HepG2 (cell line): ENCODE measurements at regions not wholly inside any gene's neighbourhood (a gene's known extent, or its start where the extent isn't known, plus 50 kb on each side); places are given as distances from the start of the nearest gene placed in this dataset.

Source experiments
- ARNT ChIP-seq: fragments of 450-650 bp; IDR thresholded peaks from 2 replicates; pipeline ENCODE4 v1.6.1; 2017
- BRD4 ChIP-seq: sonication (generic); formaldehyde crosslinking; IDR thresholded peaks from 2 replicates; pipeline ENCODE4 v1.4.0; 2020; ENCODE audit warnings: missing genetic modification reagents
- CCDC6 ChIP-seq: sonication (generic); formaldehyde crosslinking; IDR thresholded peaks from 2 replicates; pipeline ENCODE4 v1.8.1; 2022; ENCODE audit warnings: mild to moderate bottlenecking, missing genetic modification reagents, moderate library complexity
- ETV5 ChIP-seq: IDR thresholded peaks from 2 replicates; pipeline ENCODE4 v1.6.1; 2018; ENCODE audit warnings: missing biosample characterization, missing genetic modification reagents, inconsistent platforms, borderline replicate concordance
- MIER3 ChIP-seq: IDR thresholded peaks from 2 replicates; pipeline ENCODE4 v1.6.1; 2016; ENCODE audit warnings: missing compliant biosample characterization, borderline replicate concordance
- NFATC3 ChIP-seq: sonication (generic); formaldehyde crosslinking; IDR thresholded peaks from 2 replicates; pipeline ENCODE4 v1.5.1; 2020; ENCODE audit warnings: mild to moderate bottlenecking, missing genetic modification reagents
- NFYB ChIP-seq: sonication (generic); formaldehyde crosslinking; IDR thresholded peaks from 2 replicates; pipeline ENCODE4 v1.4.0; 2020; ENCODE audit warnings: missing genetic modification reagents
- RNF2 ChIP-seq: fragments of 450-650 bp; conservative IDR thresholded peaks from 2 replicates; pipeline ENCODE4 v1.6.1; 2016; ENCODE audit warnings: low read depth
- TBL1XR1 ChIP-seq: fragments of 150-350 bp; IDR thresholded peaks from 2 replicates; pipeline ENCODE4 v1.6.1; 2014; ENCODE audit warnings: borderline replicate concordance, low read length; ENCODE audit not compliant: partially characterized antibody
- YEATS2 ChIP-seq: sonication (generic); formaldehyde crosslinking; IDR thresholded peaks from 2 replicates; pipeline ENCODE4 v1.4.0; 2020; ENCODE audit warnings: missing genetic modification reagents, borderline replicate concordance
- ZEB1 ChIP-seq: IDR thresholded peaks from 2 replicates; pipeline ENCODE4 v1.6.1; 2012; ENCODE audit warnings: mild to moderate bottlenecking, low read depth, inconsistent platforms; ENCODE audit not compliant: insufficient replicate concordance
- ZMAT3 ChIP-seq: sonication (generic); formaldehyde crosslinking; conservative IDR thresholded peaks from 2 replicates; pipeline ENCODE4 v1.7.0; 2021; ENCODE audit warnings: missing genetic modification reagents
- ZNF101 ChIP-seq: sonication (generic); formaldehyde crosslinking; IDR thresholded peaks from 2 replicates; pipeline ENCODE4 v1.4.0; 2020; ENCODE audit warnings: mild to moderate bottlenecking, low read depth, missing genetic modification reagents, borderline replicate concordance
- ZNF235 ChIP-seq: sonication (generic); formaldehyde crosslinking; IDR thresholded peaks from 2 replicates; pipeline ENCODE4 v1.8.1; 2023; ENCODE audit warnings: mild to moderate bottlenecking, missing genetic modification reagents, borderline replicate concordance
- ZNF329 ChIP-seq: sonication (generic); formaldehyde crosslinking; IDR thresholded peaks from 2 replicates; pipeline ENCODE4 v1.9.0; 2021; ENCODE audit warnings: low read depth, mild to moderate bottlenecking, missing genetic modification reagents
- ZNF556 ChIP-seq: sonication (generic); formaldehyde crosslinking; IDR thresholded peaks from 2 replicates; pipeline ENCODE4 v1.4.0; 2020; ENCODE audit warnings: mild to moderate bottlenecking, missing genetic modification reagents, borderline replicate concordance
- ZNF605 ChIP-seq: sonication (generic); formaldehyde crosslinking; IDR thresholded peaks from 2 replicates; pipeline ENCODE4 v1.8.0; 2022; ENCODE audit warnings: mild to moderate bottlenecking, missing genetic modification reagents
- ZNF780A ChIP-seq: sonication (generic); formaldehyde crosslinking; IDR thresholded peaks from 2 replicates; pipeline ENCODE4 v1.8.0; 2022; ENCODE audit warnings: mild to moderate bottlenecking, missing genetic modification reagents, moderate library complexity
- TF ChIP-seq, protein P1 (sequence below): sonication (generic); formaldehyde crosslinking; IDR thresholded peaks from 2 replicates; pipeline ENCODE4 v1.5.1; 2020; ENCODE audit warnings: mild to moderate bottlenecking, missing genetic modification reagents, borderline replicate concordance
- TF ChIP-seq, protein P2 (sequence below): sonication (generic); formaldehyde crosslinking; IDR thresholded peaks from 2 replicates; pipeline ENCODE4 v1.5.1; 2020; ENCODE audit warnings: mild to moderate bottlenecking, moderate library complexity, missing genetic modification reagents
- TF ChIP-seq, protein P3 (sequence below): sonication (generic); formaldehyde crosslinking; IDR thresholded peaks from 2 replicates; pipeline ENCODE4 v1.4.0; 2020; ENCODE audit warnings: missing genetic modification reagents

DNA sequence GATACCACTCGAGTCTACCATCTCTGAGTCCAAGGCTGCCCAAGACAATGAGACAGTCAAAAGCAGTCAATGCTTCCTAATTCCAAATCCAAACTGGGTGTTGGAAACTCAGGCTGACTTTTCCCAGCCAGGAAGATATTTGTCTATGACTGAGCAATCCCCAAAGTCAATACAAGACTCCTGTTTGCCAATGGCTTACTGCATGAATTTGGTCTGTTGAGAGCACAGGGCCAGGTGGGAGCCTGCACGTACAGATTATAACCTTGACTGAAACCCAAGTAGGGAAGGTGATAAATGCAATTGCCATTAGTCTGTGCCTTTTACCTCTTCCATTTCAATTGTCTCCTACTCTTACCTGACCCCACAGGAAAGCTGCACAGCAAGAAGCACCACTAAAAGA lies 72.6 kb upstream of the PPARGC1A start (continued):
- no peak for TF ChIP-seq ZNF329 (CRISPR knock-in tag)
- no peak for TF ChIP-seq ZNF780A (CRISPR knock-in tag)
- TF ChIP-seq RNF2, result no peak
- TF ChIP-seq ZMAT3 (CRISPR knock-in tag), result no peak
- no peak for TF ChIP-seq NFATC3 (CRISPR knock-in tag)
- no peak for TF ChIP-seq TBL1XR1
- no peak for TF ChIP-seq MIER3
- TF ChIP-seq ARNT, result no peak
- TF ChIP-seq, protein P1, sequence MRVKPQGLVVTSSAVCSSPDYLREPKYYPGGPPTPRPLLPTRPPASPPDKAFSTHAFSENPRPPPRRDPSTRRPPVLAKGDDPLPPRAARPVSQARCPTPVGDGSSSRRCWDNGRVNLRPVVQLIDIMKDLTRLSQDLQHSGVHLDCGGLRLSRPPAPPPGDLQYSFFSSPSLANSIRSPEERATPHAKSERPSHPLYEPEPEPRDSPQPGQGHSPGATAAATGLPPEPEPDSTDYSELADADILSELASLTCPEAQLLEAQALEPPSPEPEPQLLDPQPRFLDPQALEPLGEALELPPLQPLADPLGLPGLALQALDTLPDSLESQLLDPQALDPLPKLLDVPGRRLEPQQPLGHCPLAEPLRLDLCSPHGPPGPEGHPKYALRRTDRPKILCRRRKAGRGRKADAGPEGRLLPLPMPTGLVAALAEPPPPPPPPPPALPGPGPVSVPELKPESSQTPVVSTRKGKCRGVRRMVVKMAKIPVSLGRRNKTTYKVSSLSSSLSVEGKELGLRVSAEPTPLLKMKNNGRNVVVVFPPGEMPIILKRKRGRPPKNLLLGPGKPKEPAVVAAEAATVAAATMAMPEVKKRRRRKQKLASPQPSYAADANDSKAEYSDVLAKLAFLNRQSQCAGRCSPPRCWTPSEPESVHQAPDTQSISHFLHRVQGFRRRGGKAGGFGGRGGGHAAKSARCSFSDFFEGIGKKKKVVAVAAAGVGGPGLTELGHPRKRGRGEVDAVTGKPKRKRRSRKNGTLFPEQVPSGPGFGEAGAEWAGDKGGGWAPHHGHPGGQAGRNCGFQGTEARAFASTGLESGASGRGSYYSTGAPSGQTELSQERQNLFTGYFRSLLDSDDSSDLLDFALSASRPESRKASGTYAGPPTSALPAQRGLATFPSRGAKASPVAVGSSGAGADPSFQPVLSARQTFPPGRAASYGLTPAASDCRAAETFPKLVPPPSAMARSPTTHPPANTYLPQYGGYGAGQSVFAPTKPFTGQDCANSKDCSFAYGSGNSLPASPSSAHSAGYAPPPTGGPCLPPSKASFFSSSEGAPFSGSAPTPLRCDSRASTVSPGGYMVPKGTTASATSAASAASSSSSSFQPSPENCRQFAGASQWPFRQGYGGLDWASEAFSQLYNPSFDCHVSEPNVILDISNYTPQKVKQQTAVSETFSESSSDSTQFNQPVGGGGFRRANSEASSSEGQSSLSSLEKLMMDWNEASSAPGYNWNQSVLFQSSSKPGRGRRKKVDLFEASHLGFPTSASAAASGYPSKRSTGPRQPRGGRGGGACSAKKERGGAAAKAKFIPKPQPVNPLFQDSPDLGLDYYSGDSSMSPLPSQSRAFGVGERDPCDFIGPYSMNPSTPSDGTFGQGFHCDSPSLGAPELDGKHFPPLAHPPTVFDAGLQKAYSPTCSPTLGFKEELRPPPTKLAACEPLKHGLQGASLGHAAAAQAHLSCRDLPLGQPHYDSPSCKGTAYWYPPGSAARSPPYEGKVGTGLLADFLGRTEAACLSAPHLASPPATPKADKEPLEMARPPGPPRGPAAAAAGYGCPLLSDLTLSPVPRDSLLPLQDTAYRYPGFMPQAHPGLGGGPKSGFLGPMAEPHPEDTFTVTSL (CRISPR knock-in tag), result peak; percentile 81; the same call in 1 of the 2 replicates
- no peak for TF ChIP-seq ZNF101 (CRISPR knock-in tag)
- peak; percentile 46 for TF ChIP-seq ZEB1
- TF ChIP-seq YEATS2 (CRISPR knock-in tag), result no peak
- TF ChIP-seq ZNF556 (CRISPR knock-in tag), result peak; percentile 36; the same call in 1 of the 2 replicates
- TF ChIP-seq ZNF605 (CRISPR knock-in tag), result no peak
- TF ChIP-seq NFYB (CRISPR knock-in tag), result no peak
- TF ChIP-seq ZNF235 (CRISPR knock-in tag), result no peak
- no peak for TF ChIP-seq CCDC6 (CRISPR knock-in tag)
- TF ChIP-seq BRD4 (CRISPR knock-in tag), result no peak
- TF ChIP-seq, protein P2, sequence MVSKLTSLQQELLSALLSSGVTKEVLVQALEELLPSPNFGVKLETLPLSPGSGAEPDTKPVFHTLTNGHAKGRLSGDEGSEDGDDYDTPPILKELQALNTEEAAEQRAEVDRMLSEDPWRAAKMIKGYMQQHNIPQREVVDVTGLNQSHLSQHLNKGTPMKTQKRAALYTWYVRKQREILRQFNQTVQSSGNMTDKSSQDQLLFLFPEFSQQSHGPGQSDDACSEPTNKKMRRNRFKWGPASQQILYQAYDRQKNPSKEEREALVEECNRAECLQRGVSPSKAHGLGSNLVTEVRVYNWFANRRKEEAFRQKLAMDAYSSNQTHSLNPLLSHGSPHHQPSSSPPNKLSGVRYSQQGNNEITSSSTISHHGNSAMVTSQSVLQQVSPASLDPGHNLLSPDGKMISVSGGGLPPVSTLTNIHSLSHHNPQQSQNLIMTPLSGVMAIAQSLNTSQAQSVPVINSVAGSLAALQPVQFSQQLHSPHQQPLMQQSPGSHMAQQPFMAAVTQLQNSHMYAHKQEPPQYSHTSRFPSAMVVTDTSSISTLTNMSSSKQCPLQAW (CRISPR knock-in tag), result 0 out of 2 replicates have a peak, but pooled peaks have one; percentile 33
- TF ChIP-seq ETV5 (CRISPR knock-in tag), result peak; percentile 46; the same call in 1 of the 2 replicates
- TF ChIP-seq, protein P3, sequence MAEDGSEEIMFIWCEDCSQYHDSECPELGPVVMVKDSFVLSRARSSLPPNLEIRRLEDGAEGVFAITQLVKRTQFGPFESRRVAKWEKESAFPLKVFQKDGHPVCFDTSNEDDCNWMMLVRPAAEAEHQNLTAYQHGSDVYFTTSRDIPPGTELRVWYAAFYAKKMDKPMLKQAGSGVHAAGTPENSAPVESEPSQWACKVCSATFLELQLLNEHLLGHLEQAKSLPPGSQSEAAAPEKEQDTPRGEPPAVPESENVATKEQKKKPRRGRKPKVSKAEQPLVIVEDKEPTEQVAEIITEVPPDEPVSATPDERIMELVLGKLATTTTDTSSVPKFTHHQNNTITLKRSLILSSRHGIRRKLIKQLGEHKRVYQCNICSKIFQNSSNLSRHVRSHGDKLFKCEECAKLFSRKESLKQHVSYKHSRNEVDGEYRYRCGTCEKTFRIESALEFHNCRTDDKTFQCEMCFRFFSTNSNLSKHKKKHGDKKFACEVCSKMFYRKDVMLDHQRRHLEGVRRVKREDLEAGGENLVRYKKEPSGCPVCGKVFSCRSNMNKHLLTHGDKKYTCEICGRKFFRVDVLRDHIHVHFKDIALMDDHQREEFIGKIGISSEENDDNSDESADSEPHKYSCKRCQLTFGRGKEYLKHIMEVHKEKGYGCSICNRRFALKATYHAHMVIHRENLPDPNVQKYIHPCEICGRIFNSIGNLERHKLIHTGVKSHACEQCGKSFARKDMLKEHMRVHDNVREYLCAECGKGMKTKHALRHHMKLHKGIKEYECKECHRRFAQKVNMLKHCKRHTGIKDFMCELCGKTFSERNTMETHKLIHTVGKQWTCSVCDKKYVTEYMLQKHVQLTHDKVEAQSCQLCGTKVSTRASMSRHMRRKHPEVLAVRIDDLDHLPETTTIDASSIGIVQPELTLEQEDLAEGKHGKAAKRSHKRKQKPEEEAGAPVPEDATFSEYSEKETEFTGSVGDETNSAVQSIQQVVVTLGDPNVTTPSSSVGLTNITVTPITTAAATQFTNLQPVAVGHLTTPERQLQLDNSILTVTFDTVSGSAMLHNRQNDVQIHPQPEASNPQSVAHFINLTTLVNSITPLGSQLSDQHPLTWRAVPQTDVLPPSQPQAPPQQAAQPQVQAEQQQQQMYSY (CRISPR knock-in tag), result no peak
